ENCODE measurements at regions not wholly inside any gene's neighbourhood (a gene's known extent, or its start where the extent isn't known, plus 50 kb on each side); places are given as distances from the start of the nearest gene placed in this dataset.

- Mint-ChIP-seq H3K27ac (no peak overlapping the region), H3K36me3 (ENCODE audit: low read depth) (peaks cover 5% of the 10 kb centered on the region; the same call in 1 of the 2 replicates), H3K9me3 (peaks cover 77% of the 10 kb centered on the region), H3K4me3 (no peak overlapping the region), H3K27me3 (ENCODE audit: insufficient read depth) (no peaks in the 10 kb centered on the region), H3K4me1 (ENCODE audit: low read depth) (no peaks in the 10 kb centered on the region)
- no peak for DNase-seq
- TF ChIP-seq CTCF (IDR thresholded peaks at IDR 0.05): no peak
These were observed 123.8 kb upstream of the FSHR start for GRCh38 chr2:49278141-49278540.

- no peaks in the 10 kb centered on the region for H3K27me3 Mint-ChIP-seq (ENCODE audit: insufficient read depth)
- peaks cover 25% of the 10 kb centered on the region for H3K9me3 Mint-ChIP-seq
- H3K4me3 Mint-ChIP-seq: no peak overlapping the region
- H3K27ac Mint-ChIP-seq: no peak overlapping the region
- DNase-seq: no peak
- no peak for TF ChIP-seq CTCF (IDR thresholded peaks at IDR 0.05)
- no peaks in the 10 kb centered on the region for H3K36me3 Mint-ChIP-seq (ENCODE audit: low read depth)
- no peaks in the 10 kb centered on the region for H3K4me1 Mint-ChIP-seq (ENCODE audit: low read depth)
These were observed 116.8 kb upstream of the FSHR start for GRCh38 chr2:49271060-49271606.

GRCh38 chr2:49270091-49270490 lies 115.8 kb upstream of the FSHR start:
- H3K27me3 Mint-ChIP-seq (ENCODE audit: insufficient read depth): no peaks in the 10 kb centered on the region
- H3K9me3 Mint-ChIP-seq: peaks cover 25% of the 10 kb centered on the region

GRCh38 chr2:49265471-49265870 lies 111.2 kb upstream of the FSHR start:
- no peak for TF ChIP-seq CTCF (IDR thresholded peaks at IDR 0.05)
- no peaks in the 10 kb centered on the region; the same call in 1 of the 2 replicates for H3K27me3 Mint-ChIP-seq (ENCODE audit: insufficient read depth)
- no peaks in the 10 kb centered on the region for H3K36me3 Mint-ChIP-seq (ENCODE audit: low read depth)
- no peak for DNase-seq
- H3K27ac Mint-ChIP-seq: no peak overlapping the region
- H3K9me3 Mint-ChIP-seq: peaks cover 28% of the 10 kb centered on the region
- H3K4me1 Mint-ChIP-seq (ENCODE audit: low read depth): no peaks in the 10 kb centered on the region
- H3K4me3 Mint-ChIP-seq: no peak overlapping the region

More at GRCh38 chr2:49270091-49270490, 115.8 kb upstream of the FSHR start:
- H3K36me3 Mint-ChIP-seq (ENCODE audit: low read depth): no peaks in the 10 kb centered on the region
- H3K4me1 Mint-ChIP-seq (ENCODE audit: low read depth): no peaks in the 10 kb centered on the region
- no peak overlapping the region for H3K27ac Mint-ChIP-seq
- no peak overlapping the region for H3K4me3 Mint-ChIP-seq
- no peak for TF ChIP-seq CTCF (IDR thresholded peaks at IDR 0.05)
- no peak for DNase-seq

GRCh38 chr2:49262801-49263560 lies 108.7 kb upstream of the FSHR start:
- H3K27me3 Mint-ChIP-seq (ENCODE audit: insufficient read depth): peaks cover 2% of the 10 kb centered on the region
- no peak for TF ChIP-seq CTCF (IDR thresholded peaks at IDR 0.05)
- no peak for DNase-seq
- H3K27ac Mint-ChIP-seq: no peak overlapping the region
- H3K4me3 Mint-ChIP-seq: no peak overlapping the region
- H3K36me3 Mint-ChIP-seq (ENCODE audit: low read depth): no peaks in the 10 kb centered on the region
- H3K9me3 Mint-ChIP-seq: peaks cover 41% of the 10 kb centered on the region
- H3K4me1 Mint-ChIP-seq (ENCODE audit: low read depth): no peaks in the 10 kb centered on the region
